Panc1 (cell line): ENCODE measurements at regions not wholly inside any gene's neighbourhood (a gene's known extent, or its start where the extent isn't known, plus 50 kb on each side); places are given as distances from the start of the nearest gene placed in this dataset.

Experiments used
- ATAC-seq: fragments of 200-7000 bp; cut with Tn5 transposase; 2 replicates; pipeline ENCODE4 v1.9.1; 2020; ENCODE audit warnings: mild to moderate bottlenecking, moderate library complexity
- BruUV-seq: library from RNA; stranded (reverse); fragments of 400-500 nt; replicated peaks from 2 replicates; lab custom pipeline; 2021; lab: Mats Ljungman, UMichigan
- CTCF ChIA-PET: fragments of 300-600 bp; sonication (Branson Sonifier 250); formaldehyde crosslinking; loops from one replicate; lab custom pipeline; 2022; ENCODE audit warnings: antibody characterized with exemption; lab: Charles Lee
- POLR2A ChIA-PET: fragments of 300-600 bp; sonication (Branson Sonifier 250); formaldehyde crosslinking; loops from one replicate; lab custom pipeline; 2022; ENCODE audit warnings: antibody characterized with exemption; lab: Charles Lee
- DNase-seq: peaks from one replicate; pipeline ENCODE4 v3.0.0-alpha.2; 2010; ENCODE audit warnings: low read depth, low spot score
- H3K27ac ChIP-seq: 2 replicates; pipeline ENCODE4 v1.5.1; 2011; ENCODE audit warnings: mild to moderate bottlenecking, low read length, inconsistent platforms
- H3K27me3 ChIP-seq: fragments of 200-500 bp; sonication (Bioruptor generic); 2 replicates; pipeline ENCODE4 v1.6.0; 2014; ENCODE audit warnings: low read length, inconsistent platforms; ENCODE audit not compliant: control insufficient read depth, insufficient read depth
- H3K36me3 ChIP-seq: fragments of 200-500 bp; sonication (Bioruptor generic); 2 replicates; pipeline ENCODE4 v1.5.1; 2014; ENCODE audit warnings: inconsistent platforms, mild to moderate bottlenecking, low read length, moderate library complexity; ENCODE audit not compliant: control insufficient read depth, insufficient read depth
- H3K4me1 ChIP-seq: 2 replicates; pipeline ENCODE4 v1.5.1; 2011; ENCODE audit warnings: inconsistent platforms, mild to moderate bottlenecking, low read length, moderate library complexity; ENCODE audit not compliant: control insufficient read depth, insufficient read depth
- H3K4me3 ChIP-seq, 2 experiments: 2 replicates each; pipeline ENCODE4 v1.5.1; 2011 to 2012; ENCODE audit warnings: low read depth in 2 of 2, low read length in 2 of 2, mild to moderate bottlenecking in 2 of 2, inconsistent platforms in 1 of 2, moderate library complexity in 1 of 2
- H3K9me3 ChIP-seq: fragments of 200-500 bp; sonication (Bioruptor generic); 2 replicates; pipeline ENCODE4 v1.5.1; 2014; ENCODE audit warnings: low read depth, mild to moderate bottlenecking, inconsistent platforms, low read length, moderate library complexity; ENCODE audit not compliant: control insufficient read depth, insufficient read depth
- POLR2AphosphoS5 ChIP-seq: IDR thresholded peaks from 2 replicates; pipeline ENCODE4 v1.6.1; 2012; ENCODE audit warnings: mild to moderate bottlenecking, low read depth, low read length, moderate library complexity
- REST ChIP-seq, 2 experiments: IDR thresholded peaks; 2 replicates each; pipeline ENCODE4 v1.6.1; 2011 to 2012; ENCODE audit warnings: low read depth in 2 of 2, control low read depth in 1 of 2, low read length in 1 of 2, mild to moderate bottlenecking in 1 of 2, moderate library complexity in 1 of 2; ENCODE audit not compliant: insufficient read depth in 1 of 2
- SIN3A ChIP-seq: IDR thresholded peaks from 2 replicates; pipeline ENCODE4 v1.6.1; 2012; ENCODE audit warnings: low read depth, mild to moderate bottlenecking, low read length, moderate library complexity, borderline replicate concordance; ENCODE audit not compliant: insufficient read depth
- TCF7L2 ChIP-seq: IDR thresholded peaks from 2 replicates; pipeline ENCODE4 v1.6.1; 2011; ENCODE audit warnings: mild to moderate bottlenecking, low read depth, low read length, inconsistent platforms
- in situ Hi-C: cut with HindIII; loops from 2 replicates; pipeline ENCODE4 v1.10.0; 2016; ENCODE audit warnings: low sequenced_read_pairs, low pct_unique_long_range_greater_than_20kb
- intact Hi-C: fragments of 100-400 bp; cut with micrococcal nuclease; formaldehyde crosslinking; loops from one replicate; pipeline ENCODE4 v1.10.0; 2022; ENCODE audit not compliant: unreplicated experiment
- TF ChIP-seq, protein P1 (sequence below): fragments of 450-650 bp; IDR thresholded peaks from 2 replicates; pipeline ENCODE4 v1.5.1; 2017; ENCODE audit warnings: mild to moderate bottlenecking

DNA sequence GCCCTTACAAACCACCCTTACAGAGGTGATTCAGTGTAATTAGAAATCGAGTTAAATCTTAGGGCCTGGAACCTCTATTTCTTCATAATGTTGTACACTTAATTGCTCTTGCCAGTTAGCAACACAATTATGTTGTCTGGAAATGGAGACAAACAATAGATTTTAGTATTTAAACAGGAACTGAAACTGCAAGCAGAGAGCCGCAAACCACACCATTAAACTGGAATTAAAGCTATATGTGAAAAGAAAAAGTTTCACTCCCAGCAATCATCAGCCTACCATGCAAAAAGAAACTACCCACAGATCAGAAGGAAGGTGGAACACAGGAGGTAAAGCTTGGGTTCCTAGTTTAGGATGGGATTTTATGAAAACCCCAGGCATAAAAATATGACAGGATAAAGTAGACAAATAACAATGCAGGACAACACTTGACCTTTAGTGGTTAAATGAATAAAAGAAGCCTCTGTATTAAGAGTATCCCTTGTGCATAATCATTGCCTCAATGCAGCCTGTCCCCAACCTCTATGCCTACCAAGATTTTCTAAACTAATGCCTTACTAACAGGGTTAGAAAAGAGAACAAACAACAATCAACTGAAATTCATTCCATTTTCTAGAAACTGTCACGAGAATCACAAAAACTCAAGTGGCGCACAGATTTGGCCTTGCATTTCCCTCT is 304.3 kb upstream of the ESRRG start:
- H3K36me3 ChIP-seq: no peaks in the 10 kb centered on the region
- H3K4me3 ChIP-seq: no peak overlapping the region
- CTCF ChIA-PET: no interaction called here
- BruUV-seq: no TSS peak
- no peaks in the 10 kb centered on the region for H3K9me3 ChIP-seq
- no peak for ATAC-seq
- in situ Hi-C loops: no loop called here
- no peaks in the 10 kb centered on the region for H3K4me1 ChIP-seq
- H3K27ac ChIP-seq: no peak overlapping the region
- POLR2A ChIA-PET: interaction anchor here (0.7 kb wide), 1 partner anchor 1178 kb away, joined by 4 read pairs; no protein-coding TSS in a partner anchor
- intact Hi-C loops: no loop called here
- no peak for DNase-seq
- TF ChIP-seq POLR2AphosphoS5 (no peak), TCF7L2 (no peak), REST (IDR thresholded peaks at IDR 0.05; ENCODE audit: insufficient read depth in 1 of 2, low read depth in 2 of 2, low read length in 1 of 2) (no peak), SIN3A (no peak)
- TF ChIP-seq, protein P1, sequence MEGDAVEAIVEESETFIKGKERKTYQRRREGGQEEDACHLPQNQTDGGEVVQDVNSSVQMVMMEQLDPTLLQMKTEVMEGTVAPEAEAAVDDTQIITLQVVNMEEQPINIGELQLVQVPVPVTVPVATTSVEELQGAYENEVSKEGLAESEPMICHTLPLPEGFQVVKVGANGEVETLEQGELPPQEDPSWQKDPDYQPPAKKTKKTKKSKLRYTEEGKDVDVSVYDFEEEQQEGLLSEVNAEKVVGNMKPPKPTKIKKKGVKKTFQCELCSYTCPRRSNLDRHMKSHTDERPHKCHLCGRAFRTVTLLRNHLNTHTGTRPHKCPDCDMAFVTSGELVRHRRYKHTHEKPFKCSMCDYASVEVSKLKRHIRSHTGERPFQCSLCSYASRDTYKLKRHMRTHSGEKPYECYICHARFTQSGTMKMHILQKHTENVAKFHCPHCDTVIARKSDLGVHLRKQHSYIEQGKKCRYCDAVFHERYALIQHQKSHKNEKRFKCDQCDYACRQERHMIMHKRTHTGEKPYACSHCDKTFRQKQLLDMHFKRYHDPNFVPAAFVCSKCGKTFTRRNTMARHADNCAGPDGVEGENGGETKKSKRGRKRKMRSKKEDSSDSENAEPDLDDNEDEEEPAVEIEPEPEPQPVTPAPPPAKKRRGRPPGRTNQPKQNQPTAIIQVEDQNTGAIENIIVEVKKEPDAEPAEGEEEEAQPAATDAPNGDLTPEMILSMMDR: no peak
- H3K27me3 ChIP-seq: no peaks in the 10 kb centered on the region

DNA sequence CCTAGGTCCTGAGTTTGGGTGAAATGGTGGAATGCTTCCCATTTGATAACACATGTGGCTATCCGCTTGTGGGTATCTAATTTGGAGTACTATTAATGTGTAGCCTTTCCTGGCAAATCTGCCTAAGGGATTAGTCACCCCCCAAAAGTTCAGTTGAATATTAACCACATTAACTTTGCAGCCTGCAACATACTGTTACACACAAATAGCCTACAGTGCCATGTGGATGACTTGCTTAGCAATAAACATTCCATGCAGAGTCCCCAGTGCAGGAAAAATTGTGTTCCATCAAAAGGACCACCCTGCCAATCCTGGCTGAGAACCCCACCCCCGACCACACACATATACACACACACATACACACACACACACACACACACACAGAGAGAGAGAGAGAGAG is 303.3 kb upstream of the ESRRG start:
- H3K4me1 ChIP-seq: no peaks in the 10 kb centered on the region

More for the DNA sequence above, 303.3 kb upstream of the ESRRG start:
- Histone ChIP-seq H3K4me3 (no peak overlapping the region), H3K27me3 (no peaks in the 10 kb centered on the region), H3K36me3 (no peaks in the 10 kb centered on the region), H3K27ac (no peak overlapping the region), H3K9me3 (no peaks in the 10 kb centered on the region)
- intact Hi-C loops: no loop called here
- ATAC-seq (no peak), DNase-seq (no peak)
- POLR2A ChIA-PET: no interaction called here
- CTCF ChIA-PET: no interaction called here
- in situ Hi-C loops: no loop called here
- BruUV-seq: no TSS peak
- no peak for TF ChIP-seq TCF7L2
- no peak for TF ChIP-seq POLR2AphosphoS5
- no peak for TF ChIP-seq REST (IDR thresholded peaks at IDR 0.05; ENCODE audit: insufficient read depth in 1 of 2, low read depth in 2 of 2, low read length in 1 of 2)
- TF ChIP-seq SIN3A: no peak
- TF ChIP-seq, protein P1: no peak
